ENCODE measurements at regions not wholly inside any gene's neighbourhood (a gene's known extent, or its start where the extent isn't known, plus 50 kb on each side); places are given as distances from the start of the nearest gene placed in this dataset.

DNA sequence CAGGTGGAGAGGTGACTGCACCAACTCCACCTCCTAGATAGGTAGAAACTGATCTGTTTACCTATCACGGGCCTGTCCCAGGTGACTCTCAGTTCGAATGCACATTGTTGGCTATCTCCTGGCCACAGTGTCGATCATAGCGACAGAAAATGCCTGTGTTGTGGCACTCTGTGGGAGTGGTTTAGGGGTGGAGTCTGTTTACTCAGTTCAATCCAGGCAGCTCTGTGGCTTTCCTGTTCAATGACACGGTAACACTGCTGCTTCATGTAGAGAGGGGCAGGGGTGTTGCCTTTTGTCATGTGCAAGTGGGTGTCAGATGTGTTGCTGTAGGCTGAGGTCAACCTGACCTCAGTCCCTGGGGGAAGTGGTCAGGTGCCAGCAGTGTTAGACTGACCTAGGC is 1602.4 kb downstream of the TECRL start:
- intact Hi-C loops (cut with DNase I): no loop called here

DNA sequence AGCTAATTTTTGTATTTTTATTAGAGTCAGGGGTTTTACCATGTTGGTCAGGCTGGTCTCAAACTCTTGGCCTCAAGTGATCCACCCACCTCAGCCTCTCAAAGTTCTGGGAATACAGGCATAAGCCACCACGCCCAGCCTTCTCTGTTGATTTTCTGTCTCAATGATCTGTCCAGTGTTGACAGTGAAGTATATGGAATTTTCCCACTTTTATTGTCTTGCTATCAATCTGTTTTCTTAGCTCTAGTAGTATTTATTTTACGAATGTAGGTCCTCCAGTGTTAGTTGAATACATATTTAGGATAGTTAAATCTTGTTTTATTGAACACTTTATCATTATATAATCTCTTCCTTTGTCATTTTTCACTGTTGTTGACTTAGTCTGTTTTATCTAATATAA is 1603.9 kb downstream of the ADGRL3 start:
- no peak for FAIRE-seq
- no peaks in the 10 kb centered on the region for H3K36me3 ChIP-seq (ENCODE audit: control insufficient read depth in 2 of 3, insufficient read depth in 3 of 3, low read length in 3 of 3)
- H3K9me3 ChIP-seq (ENCODE audit: control insufficient read depth in 2 of 3, insufficient read depth in 1 of 3, low read length in 3 of 3): peaks cover 0 to 2% (median 0%) of the 10 kb centered on the region in 3 donors
- no peaks in the 10 kb centered on the region for H3K27me3 ChIP-seq (ENCODE audit: control insufficient read depth, insufficient read depth, low read length)
- H3K27ac ChIP-seq (ENCODE audit: low read depth in 2 of 2, low read length in 2 of 2): no peak overlapping the region
- no peak overlapping the region for H3K4me3 ChIP-seq (ENCODE audit: low read length in 3 of 3)
- intact Hi-C loops (cut with DNase I): no loop called here
- no peaks in the 10 kb centered on the region for H3K4me1 ChIP-seq (ENCODE audit: control insufficient read depth in 2 of 3, insufficient read depth in 2 of 3, low read depth in 1 of 3, low read length in 3 of 3)
- no peak for DNase-seq
- H3K9ac ChIP-seq (ENCODE audit: low read length in 3 of 3): no peak overlapping the region
- TF ChIP-seq, protein P1, sequence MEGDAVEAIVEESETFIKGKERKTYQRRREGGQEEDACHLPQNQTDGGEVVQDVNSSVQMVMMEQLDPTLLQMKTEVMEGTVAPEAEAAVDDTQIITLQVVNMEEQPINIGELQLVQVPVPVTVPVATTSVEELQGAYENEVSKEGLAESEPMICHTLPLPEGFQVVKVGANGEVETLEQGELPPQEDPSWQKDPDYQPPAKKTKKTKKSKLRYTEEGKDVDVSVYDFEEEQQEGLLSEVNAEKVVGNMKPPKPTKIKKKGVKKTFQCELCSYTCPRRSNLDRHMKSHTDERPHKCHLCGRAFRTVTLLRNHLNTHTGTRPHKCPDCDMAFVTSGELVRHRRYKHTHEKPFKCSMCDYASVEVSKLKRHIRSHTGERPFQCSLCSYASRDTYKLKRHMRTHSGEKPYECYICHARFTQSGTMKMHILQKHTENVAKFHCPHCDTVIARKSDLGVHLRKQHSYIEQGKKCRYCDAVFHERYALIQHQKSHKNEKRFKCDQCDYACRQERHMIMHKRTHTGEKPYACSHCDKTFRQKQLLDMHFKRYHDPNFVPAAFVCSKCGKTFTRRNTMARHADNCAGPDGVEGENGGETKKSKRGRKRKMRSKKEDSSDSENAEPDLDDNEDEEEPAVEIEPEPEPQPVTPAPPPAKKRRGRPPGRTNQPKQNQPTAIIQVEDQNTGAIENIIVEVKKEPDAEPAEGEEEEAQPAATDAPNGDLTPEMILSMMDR (IDR thresholded peaks at IDR 0.05; ENCODE audit: borderline replicate concordance, extremely low read depth, insufficient read depth): no peak

More for the DNA sequence above, 1602.4 kb downstream of the TECRL start:
- Histone ChIP-seq H3K36me3 (ENCODE audit: control insufficient read depth in 2 of 3, insufficient read depth in 3 of 3, low read length in 3 of 3) (no peaks in the 10 kb centered on the region), H3K9ac (ENCODE audit: low read length in 3 of 3) (no peak overlapping the region), H3K27ac (ENCODE audit: low read depth in 2 of 2, low read length in 2 of 2) (no peak overlapping the region), H3K4me1 (ENCODE audit: control insufficient read depth in 2 of 3, insufficient read depth in 2 of 3, low read depth in 1 of 3, low read length in 3 of 3) (no peaks in the 10 kb centered on the region), H3K27me3 (ENCODE audit: control insufficient read depth, insufficient read depth, low read length) (no peaks in the 10 kb centered on the region), H3K4me3 (ENCODE audit: low read length in 3 of 3) (no peak overlapping the region), H3K9me3 (ENCODE audit: control insufficient read depth in 2 of 3, insufficient read depth in 1 of 3, low read length in 3 of 3) (no peaks in the 10 kb centered on the region)
- TF ChIP-seq, protein P1 (IDR thresholded peaks at IDR 0.05; ENCODE audit: borderline replicate concordance, extremely low read depth, insufficient read depth): no peak
- FAIRE-seq (no peak), DNase-seq (no peak)

GRCh38 chr4:62797221-62797620 is 1597.1 kb downstream of the ADGRL3 start:
- intact Hi-C loops (cut with DNase I): no loop called here
- H3K9me3 ChIP-seq (ENCODE audit: control insufficient read depth in 2 of 3, insufficient read depth in 1 of 3, low read length in 3 of 3): peaks cover 0 to 2% (median 0%) of the 10 kb centered on the region in 3 donors
- no peaks in the 10 kb centered on the region for H3K36me3 ChIP-seq (ENCODE audit: control insufficient read depth in 2 of 3, insufficient read depth in 3 of 3, low read length in 3 of 3)
- H3K4me1 ChIP-seq (ENCODE audit: control insufficient read depth in 2 of 3, insufficient read depth in 2 of 3, low read depth in 1 of 3, low read length in 3 of 3): no peaks in the 10 kb centered on the region
- DNase-seq: no peak
- H3K4me3 ChIP-seq (ENCODE audit: low read length in 3 of 3): no peak overlapping the region
- no peak overlapping the region for H3K9ac ChIP-seq (ENCODE audit: low read length in 3 of 3)
- TF ChIP-seq, protein P1 (IDR thresholded peaks at IDR 0.05; ENCODE audit: borderline replicate concordance, extremely low read depth, insufficient read depth): no peak
- H3K27me3 ChIP-seq (ENCODE audit: control insufficient read depth, insufficient read depth, low read length): no peaks in the 10 kb centered on the region
- no peak for FAIRE-seq
- no peak overlapping the region for H3K27ac ChIP-seq (ENCODE audit: low read depth in 2 of 2, low read length in 2 of 2)

DNA sequence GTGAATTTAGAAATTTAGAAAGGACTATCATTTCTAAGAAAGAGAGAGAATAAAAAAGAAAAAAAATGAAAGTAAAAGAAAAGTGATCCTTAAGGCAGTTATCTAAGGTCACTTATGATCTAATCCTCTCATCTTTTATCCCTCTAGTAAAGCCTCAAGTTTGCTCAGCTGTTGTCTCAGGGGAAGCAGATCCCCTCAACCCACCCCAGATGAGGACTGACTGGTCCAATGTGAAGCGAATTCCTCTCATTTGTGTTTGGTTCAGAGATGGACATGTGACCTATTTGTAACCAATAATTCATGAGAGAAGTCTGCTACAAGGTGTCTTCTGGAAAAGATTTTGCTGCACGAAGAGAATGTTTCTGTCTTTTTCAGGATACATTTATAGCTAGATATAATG is 1591.3 kb downstream of the ADGRL3 start:
- no peaks in the 10 kb centered on the region for H3K36me3 ChIP-seq (ENCODE audit: control insufficient read depth in 2 of 3, insufficient read depth in 3 of 3, low read length in 3 of 3)
- no peak for DNase-seq
- H3K4me3 ChIP-seq (ENCODE audit: low read length in 3 of 3): no peak overlapping the region
- H3K27me3 ChIP-seq (ENCODE audit: control insufficient read depth, insufficient read depth, low read length): no peaks in the 10 kb centered on the region
- no peaks in the 10 kb centered on the region for H3K9me3 ChIP-seq (ENCODE audit: control insufficient read depth in 2 of 3, insufficient read depth in 1 of 3, low read length in 3 of 3)
- H3K4me1 ChIP-seq (ENCODE audit: control insufficient read depth in 2 of 3, insufficient read depth in 2 of 3, low read depth in 1 of 3, low read length in 3 of 3): no peaks in the 10 kb centered on the region
- intact Hi-C loops (cut with DNase I): no loop called here
- TF ChIP-seq, protein P1 (IDR thresholded peaks at IDR 0.05; ENCODE audit: borderline replicate concordance, extremely low read depth, insufficient read depth): no peak
- FAIRE-seq: no peak
- H3K27ac ChIP-seq (ENCODE audit: low read depth in 2 of 2, low read length in 2 of 2): no peak overlapping the region
- no peak overlapping the region for H3K9ac ChIP-seq (ENCODE audit: low read length in 3 of 3)
